CD4-positive, alpha-beta T cell treated with Interleukin-6 for 4 hours (primary cell): ENCODE measurements at regions not wholly inside any gene's neighbourhood (a gene's known extent, or its start where the extent isn't known, plus 50 kb on each side); places are given as distances from the start of the nearest gene placed in this dataset.

Experiments used
- DNase-seq: peaks from one replicate; pipeline ENCODE4 v3.0.0-alpha.2; 2020; ENCODE audit warnings: mixed read lengths

DNA sequence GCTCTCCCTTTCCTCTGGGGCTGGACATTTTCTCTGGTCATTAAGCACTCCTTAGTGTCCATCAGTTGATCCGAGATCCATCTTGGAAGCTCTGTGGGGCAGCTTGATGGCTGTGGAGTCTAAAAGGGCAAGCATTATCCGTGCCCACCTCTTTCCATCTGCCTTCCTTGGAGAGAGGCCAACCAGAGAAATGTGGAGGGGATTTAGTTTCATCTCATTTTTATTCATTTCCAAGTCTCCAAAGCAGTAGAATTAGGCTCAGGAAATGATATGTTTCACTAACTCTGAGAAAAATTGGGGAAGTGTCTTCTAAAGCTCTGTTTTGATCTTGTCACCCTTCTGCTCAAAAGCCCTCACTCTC is 95.9 kb upstream of the KLHL25 start:
- no peak for DNase-seq

DNA sequence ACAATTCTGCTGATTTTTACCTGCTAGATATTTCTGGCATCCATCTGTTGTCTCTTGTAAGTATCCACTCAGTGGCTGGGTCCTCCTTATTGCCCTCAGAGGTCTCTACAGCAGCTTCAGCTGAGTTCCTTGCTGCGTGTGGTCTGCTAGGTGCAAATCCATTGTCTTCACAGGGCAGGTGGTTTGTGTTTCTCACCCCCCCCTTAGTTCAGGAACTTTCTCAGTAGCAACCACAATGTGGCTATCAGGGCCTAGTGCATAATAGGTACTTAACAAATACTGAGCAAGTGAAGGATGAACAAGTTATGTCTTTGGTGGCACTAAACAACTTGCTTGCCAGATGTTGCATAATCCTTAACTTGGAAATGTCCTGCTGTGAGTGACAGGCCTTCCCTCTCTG is 96.7 kb upstream of the KLHL25 start:
- DNase-seq, result no peak

DNA sequence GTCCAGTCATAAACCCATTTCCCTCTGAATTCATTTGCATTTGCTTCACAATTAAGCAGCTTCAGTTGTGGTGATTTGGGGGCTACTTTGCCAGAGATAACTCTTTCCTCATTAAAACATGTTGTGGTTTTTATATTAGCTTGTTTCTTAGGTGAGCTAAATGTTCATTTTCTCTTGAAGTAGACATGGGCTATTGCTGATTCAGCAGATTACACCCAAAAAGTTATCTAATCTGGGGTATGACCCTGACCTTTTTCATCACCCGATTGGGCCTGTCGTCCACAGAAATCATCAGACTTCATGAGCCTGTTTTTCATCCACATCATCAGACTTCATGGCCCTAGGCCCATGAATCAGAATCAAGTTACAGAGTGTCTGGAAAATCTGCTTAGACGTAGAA is 97.5 kb upstream of the KLHL25 start:
- DNase-seq, result no peak

DNA sequence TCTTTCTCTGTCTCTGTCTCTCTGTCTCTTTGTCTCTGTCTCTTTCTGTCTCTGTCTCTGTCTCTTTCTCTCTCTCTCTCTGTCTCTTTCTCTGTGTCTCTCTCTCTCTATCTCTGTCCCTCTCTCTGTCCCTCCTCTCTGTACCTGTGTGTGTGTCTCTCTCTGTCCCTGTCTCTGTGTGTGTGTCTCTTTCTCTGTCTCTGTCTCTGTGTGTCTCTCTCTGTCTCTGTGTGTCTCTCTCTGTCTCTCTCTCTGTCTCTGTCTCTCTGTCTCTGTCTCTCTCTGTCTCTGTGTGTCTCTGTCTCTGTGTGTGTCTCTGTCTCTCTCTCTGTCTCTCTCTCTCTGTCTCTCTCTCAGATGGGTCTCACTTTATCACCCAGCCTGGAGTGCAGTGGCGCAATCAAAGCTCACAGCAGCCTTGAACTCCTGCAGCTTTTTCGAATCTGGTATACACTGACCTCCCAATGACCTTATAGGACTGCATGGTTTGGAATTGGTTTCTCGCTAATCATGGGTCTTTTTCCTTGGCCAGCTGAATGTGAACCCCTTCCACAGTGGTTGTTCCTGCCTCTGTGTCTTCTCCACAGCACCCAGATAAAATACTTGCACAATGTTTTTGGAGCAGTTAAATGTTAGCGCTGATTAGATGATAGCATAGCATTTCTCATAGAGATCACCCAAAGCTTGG is 102.6 kb upstream of the KLHL25 start:
- DNase-seq, result no peak

DNA sequence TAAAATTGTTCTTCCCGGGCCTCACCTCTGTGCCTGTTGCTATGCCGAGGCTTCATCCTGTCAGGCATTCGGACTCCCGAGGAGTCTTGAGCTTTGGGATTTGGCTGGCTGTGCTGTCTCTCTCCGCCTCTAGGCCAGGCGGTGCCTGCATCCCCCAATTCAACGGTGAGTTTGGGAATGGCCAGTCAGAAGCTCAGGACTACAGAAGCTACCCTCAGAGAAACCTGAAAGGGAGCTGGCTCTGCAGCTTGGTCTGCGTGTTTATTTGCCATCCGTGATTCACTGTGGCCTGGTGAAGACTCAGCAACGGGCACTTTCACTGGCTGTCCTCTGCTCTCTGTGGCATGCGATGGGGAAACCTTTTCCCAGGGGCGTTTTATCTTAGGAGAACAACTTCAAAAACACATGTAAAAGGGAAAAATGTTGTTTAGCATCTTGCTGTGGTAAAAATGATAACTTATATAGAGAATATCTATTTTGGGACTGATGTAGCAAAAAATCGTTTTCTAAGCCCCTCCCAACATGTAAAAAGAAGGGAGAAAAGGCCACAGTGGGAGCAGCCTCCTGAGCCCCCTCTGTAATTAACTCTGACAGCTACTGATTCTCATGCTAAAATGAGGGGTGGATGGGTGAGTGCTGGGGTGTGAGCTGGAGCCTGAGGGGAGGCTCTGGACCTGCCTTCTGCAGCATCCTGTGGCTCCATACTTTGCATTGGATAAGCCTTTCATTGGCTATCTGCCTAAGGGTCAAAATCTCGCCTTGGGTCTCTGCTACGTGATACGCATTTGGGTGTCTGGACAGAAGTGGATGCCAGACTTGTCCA is 103.4 kb upstream of the KLHL25 start:
- no peak for DNase-seq

DNA sequence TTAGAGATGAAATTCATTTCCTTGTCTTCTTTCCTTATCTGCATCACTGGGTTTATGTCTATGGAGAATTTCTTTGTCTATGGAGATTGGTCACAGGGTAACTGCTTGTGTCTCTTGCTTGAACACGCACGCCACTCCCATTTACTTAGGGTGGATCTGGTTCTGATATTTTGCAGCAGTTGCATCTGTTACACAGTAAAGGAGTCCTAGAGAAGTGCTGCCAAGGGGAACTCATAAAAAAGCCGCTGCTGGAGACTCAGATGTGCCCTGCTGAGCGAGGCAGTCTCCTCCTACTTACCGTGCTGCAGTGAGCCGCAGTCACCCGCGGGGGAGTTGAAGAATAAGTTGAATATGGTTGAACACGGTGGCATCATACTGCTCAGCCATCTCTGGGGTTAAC is 105.2 kb upstream of the KLHL25 start:
- DNase-seq, result no peak

DNA sequence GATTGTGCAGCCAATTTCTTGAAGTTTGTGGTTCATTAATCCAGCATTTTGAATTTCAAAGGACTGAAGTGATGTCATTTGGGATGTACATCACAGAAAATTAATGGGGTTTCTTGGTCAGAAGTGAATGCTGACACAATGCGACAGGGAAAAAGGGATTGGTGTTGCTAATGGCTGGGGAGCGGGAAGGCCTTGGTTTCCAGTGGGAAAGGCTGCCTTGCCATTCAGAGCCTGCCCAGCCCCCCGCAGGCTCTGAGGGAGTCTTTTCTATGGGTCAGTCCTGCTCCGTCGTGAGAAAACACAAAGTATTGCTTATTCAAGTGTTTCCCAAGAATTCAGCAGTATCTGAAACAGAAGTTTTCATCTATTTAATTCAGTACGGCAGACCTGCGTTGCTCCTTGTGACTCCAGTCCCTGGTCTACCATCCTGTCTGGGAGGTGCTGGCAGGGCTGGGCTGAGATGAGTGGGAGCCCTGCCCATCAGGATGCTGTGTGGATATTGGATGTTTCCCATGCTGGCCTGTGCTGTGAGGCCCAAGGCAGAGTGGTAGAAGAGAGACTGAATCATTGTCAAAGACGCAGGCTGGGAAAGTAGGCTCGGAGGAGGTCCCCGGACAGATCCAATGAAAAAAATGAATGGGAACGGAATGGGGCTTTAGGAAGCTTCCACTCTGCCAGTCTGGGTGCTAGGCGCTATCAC is 111.2 kb upstream of the KLHL25 start:
- no peak for DNase-seq

DNA sequence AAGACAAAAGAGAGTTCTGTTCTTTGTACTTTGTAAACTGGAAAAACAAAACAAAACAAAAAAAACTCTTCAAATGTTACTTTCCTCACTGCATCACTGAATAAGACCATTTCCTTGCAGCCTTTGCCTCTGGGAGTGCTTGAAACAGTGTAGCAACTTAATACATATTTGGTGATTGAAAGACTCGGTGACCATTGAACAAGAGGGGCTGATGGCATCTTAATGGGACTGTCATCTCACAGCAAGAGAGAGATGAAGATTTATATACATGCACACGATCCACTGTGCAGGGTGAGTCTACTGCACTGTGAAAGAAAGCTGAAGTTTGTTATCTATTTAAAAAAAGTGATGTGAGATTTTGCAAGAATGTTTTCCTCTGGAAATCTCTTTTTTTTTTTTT is 111.9 kb upstream of the KLHL25 start:
- no peak for DNase-seq

DNA sequence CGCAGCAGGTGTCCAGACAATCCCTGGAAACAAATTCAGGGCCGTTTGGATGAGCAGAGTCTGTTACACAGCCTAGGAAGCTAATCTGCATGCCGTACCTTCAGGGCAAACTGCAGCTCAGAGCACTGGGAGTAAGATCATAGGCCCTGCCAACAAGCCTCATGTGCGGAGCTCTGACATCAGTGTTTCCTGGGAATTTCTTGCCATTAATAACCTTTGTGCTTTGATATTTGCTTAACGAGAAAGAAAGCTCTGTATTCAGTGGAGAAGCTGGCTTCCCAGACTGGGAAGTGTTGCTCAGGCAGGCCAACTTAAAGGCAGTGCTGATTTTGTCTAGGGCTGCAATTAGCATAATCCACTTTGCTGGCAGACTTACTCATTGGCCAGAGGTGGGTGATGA is 116.1 kb upstream of the KLHL25 start:
- no peak for DNase-seq

DNA sequence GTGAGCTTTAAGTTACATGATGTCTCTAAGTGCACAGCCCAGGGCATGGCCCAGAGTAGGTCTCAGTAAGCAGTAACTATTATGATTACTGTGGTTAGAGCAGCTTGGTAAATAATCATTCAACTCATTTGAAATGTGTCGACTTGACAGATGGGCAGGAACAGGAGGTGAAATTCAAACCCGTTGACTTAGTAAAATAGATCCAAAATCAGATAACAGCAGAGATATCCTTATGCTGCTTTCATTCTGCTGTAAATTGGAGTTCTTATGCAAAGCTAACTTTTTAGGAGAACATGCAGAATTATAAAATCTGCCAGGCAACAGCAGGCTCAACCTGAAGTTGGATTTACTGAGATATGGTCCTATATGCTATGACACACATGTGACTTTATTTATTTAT is 118.7 kb upstream of the KLHL25 start:
- DNase-seq, result no peak

DNA sequence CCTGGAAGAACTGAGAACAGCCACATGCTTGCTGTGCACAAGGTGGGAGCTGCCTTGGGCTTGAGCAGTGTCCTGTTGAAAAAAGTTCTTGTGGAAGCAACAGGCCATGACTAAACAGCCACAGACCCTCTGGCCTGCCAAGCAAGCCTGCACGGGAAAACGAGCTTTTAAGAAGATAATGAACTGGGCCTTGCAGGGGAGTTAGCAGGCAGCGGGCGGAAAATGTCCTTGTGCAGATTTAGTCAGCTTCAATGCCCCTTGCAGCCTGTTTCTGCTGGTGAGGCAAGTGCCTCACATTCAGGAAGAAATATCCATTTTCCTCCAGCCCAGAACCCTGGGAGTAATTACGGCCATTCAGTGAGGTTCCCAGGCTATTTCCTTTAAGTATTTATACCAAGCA is 126.2 kb upstream of the KLHL25 start:
- DNase-seq, result no peak

DNA sequence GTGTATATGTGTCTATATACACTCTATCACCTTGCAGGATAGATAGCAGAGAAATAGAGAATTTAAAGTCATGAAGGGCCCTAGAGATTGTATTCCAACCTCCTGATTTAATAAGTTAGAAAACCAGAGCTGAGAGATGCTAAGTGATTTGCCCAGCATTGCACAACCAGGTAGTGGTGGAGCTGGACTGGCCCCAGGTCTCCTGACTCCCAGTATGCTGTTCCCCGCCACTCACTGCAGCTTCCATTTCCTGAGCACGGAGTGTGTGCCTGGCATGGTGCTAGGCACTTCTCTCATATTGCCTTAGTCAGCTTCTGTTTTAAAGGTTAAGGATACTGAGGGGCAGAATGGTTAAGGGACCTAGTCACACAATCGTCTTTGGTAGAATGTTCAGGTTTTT is 129.4 kb upstream of the KLHL25 start:
- no peak for DNase-seq

DNA sequence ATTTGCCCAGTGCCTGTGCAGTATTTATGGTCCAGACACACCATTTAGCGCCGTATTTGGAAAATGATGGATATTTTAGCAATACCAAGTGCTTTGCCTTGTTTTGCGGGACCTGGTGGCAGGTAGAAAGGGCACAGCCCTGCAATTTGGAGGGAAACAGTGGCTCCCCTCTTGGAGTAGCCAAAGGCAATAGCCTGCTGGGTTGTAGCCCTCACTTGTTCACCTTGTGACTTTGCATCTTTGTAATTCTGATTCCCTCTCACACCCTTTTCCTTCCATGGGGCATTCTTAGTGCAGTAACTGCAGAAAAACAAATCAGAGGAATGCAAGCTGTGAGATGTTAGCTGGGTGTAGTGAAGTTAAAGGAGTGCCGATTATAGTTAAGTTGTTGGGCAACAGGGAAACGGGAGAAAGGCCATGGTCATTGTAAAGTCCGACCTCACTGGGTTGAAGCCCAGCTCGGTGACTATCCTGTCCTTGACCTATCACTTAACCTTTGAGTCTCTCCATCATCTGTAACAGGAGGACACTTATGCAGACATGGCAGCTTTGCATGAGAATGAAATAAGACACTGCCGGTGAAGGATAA is 131.0 kb upstream of the KLHL25 start:
- DNase-seq, result no peak

DNA sequence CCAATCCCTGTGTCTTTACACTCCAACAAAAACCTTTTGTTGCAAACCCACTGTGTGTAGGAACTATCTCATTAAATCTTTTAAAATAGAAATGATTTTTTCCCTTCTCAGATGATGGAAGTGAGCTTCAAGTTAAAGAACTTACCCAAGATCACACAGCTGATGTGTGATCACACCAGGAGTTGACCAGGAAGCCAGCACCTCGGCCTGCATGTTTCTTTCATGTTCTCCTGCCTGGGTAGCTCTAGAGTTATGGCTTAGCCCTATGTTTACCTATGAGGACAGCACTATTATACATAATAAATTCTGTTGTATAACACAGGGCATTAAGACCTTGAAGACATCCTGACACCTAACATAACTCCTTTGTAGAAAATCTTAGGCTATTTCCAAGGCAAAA is 132.1 kb upstream of the KLHL25 start:
- no peak for DNase-seq

DNA sequence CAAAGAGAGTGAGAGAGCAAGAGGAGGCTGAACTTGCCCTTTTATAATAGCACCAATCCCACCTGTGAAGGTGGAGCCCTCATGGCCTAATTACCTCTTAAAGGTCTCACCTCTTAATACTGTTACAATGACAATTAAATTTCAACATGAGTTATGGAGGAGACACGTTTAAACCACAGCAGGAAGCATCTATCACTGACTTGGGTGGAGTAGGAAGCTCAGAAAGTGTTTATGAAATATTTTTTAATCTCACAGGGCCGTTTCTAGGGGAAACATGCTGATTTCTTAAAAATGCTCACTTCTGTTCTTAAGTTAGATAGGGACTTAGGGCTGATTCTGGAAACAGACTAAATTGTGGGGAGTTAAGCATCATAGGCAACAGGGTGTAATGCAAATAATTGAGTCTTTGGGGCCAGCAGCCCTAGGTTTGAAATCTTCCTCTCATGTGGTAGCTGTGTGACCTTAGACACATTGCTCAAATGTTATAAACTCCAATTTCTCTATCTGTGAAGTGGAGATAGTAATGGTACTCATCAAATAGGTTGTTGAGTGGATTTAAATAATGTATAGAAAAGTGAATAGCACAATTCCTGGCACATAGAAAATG is 133.3 kb upstream of the KLHL25 start:
- no peak for DNase-seq

DNA sequence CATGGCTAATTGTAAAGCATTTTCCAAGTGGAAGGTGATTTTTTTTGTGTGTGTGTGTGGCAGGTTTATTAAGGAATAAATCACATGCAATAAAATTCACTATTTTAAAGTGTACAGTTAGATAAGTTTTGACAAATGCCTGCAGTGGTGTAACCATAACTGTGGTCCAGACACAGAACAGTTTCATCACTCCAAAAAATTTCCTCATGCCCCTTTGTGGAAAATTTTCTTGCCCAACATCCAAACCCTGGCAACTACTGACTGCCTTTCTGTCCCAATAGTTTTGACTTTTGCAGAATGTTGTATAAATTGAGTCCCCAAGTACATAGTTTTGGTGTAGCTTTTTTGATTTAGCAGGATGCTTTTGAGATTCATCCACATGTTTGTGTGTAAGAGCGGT is 135.1 kb upstream of the KLHL25 start:
- DNase-seq, result no peak

DNA sequence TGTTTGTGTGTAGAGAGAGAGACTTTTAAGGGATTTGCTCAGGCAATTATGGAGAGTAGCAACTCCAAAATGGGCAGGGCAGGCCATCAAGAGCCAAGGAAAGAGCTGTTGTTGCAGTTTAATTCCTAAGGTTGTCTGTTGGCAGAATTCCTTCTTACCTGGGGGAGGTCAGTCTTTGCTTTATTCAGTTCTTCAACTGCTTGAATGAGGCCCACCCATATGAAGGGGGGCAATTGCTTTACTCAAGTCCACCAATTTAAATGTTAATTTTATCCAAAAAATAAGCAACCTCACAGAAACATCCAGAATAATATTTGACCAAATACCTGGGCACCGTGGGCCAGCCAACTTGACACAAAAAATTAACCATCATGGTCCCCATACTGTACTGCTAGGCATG is 137.7 kb upstream of the KLHL25 start:
- DNase-seq, result no peak

DNA sequence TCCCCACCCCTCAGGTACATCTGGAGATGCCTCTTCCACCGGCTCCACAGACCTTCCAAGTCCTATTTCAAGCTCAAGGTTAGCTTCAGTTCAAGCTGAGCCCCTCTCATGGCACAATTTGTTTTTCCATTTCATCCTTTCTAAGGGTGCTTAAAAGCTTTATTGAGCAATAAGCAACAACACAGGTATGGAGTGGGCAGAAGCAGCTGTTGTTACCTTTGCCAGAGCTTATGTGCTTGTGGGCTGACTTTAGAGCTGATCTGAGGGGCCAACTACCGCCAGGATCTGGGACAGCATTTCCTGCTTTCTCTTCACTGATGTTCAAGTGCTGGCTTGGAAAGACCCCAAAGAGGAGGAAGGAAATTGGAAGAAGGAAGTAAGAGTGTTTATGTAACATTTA is 140.0 kb upstream of the KLHL25 start:
- DNase-seq, result no peak

DNA sequence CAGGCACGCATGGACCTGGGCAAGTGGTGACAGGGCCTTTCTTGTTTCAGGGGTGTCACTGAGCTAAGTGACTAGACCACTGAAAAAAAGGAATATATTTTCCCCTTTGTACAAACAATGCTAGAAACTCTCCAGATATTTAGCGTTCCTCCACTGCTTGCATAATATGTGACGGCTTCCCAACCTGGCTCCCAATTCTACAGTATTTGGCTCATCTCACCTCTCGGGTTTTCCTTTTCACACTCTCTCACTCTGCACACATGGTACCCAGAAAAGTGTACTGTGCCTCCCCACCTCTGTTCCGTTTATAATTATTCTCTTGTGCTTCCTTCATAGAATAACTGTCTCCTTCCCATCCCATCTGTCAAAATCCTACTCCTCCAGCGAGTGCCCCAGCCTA is 140.5 kb upstream of the KLHL25 start:
- no peak for DNase-seq

DNA sequence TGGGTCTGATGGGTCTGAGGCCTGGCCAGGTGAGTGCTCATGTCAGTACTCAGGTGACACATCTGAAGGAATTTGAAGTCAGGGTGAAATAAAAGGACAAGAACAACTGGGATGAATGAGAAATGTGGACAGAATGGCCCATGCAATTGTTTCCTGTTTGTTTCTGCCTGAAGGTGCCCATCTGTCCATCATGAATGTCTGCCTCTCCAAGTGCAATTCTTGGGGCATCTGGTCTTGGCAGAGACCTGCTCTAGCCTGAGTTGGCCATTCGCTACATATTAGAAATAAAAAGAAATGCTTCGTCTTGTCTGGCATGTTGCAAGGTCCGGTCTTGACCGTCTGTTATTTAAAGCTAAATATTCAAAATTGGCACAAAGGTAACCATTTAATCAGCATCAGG is 142.0 kb upstream of the AGBL1 start:
- DNase-seq, result no peak

DNA sequence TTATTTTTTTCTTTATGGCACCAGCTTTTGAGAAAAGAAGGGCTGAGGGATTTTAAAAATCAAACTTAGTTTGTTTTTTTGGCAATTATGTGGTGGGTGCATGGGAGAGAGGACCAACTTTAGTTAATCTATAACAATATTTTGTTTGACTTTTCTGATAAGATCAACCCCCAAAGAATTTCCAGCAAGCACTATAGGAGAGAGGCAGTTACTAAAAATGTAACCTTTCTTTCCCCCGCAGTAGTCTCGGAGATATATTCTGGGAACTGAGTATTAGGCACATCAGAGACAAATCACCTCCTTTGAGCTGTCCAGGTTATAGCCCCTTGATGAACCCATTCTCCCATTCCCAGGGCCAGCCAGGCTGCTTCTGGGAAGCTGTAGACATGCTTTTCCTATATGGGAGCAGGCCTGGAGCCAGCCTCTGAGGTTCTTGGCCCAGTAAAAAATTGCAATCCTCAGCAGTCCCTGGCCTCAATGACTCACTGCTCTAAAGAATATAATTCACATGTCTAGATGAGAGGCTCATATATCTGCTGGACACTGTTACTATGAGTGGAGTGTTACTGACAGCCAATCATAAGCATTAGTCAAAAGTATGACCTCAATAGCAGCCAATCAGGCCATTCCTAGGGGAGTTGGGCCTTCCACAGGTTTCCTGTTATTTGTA is 138.3 kb upstream of the AGBL1 start:
- DNase-seq, result no peak

DNA sequence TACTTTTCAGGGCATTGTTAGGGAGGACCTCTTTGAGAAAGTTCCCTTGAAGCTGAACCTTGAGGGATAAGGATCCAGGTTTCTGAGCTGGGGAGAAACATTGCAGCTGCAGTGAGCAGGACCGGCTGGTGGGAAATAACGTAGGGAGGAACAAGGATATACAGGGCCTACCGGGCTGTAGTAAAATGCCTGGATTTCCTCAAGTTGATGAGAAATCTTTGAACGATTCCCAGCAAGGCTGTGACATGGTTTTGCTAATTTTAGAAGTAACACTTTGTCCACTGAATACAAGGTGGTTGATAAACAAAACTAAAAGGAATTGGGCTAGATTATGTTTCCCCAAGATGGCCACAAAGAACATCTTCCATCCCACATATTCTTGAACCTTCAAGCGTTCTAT is 137.0 kb upstream of the AGBL1 start:
- DNase-seq, result no peak

DNA sequence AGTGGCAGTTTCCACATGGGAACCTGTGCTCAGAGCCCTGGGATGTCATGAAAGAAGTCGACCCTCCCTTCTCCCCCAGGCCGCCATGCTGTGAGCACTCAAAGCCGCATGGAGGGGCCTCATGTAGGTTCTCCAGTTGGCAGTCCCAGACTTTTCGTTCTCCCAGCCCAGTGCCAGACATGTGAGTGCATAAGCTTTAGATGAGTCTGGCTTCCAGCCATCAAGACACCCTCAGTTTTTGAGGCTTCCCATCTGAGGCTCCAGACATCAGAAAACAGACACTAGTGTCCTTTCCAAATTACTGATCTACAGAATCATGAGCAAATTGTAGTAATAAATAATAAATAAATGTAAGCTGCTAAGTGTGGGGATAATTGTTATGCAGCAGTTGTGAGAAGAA is 136.5 kb upstream of the AGBL1 start:
- no peak for DNase-seq
